Right cardiac atrium (tissue), 5 donors: ENCODE measurements at regions not wholly inside any gene's neighbourhood (a gene's known extent, or its start where the extent isn't known, plus 50 kb on each side); places are given as distances from the start of the nearest gene placed in this dataset.

ENCODE experiments used
- ATAC-seq, 2 donors: fragments of 200-7000 bp; cut with Tn5 transposase; one replicate each; pipeline versions ENCODE4 v1.8.0 to v1.9.1; 2020; ENCODE audit warnings: moderate library complexity in 2 of 2, mild to moderate bottlenecking in 1 of 2
- DNase-seq, 3 donors: peaks; one replicate each; pipeline ENCODE4 v3.0.0-alpha.2; 2020
- H3K27ac ChIP-seq: one replicate; pipeline ENCODE4 v1.5.1; 2013; ENCODE audit warnings: mild to moderate bottlenecking, low read length, control low read depth, moderate library complexity
- H3K27me3 ChIP-seq: one replicate; pipeline ENCODE4 v1.6.1; 2013; ENCODE audit not compliant: control insufficient read depth, insufficient read depth
- H3K4me1 ChIP-seq: one replicate; pipeline ENCODE4 v1.6.1; 2013; ENCODE audit warnings: low read length; ENCODE audit not compliant: control insufficient read depth, insufficient read depth
- H3K4me3 ChIP-seq: one replicate; pipeline ENCODE4 v1.5.1; 2013; ENCODE audit warnings: low read length, control low read depth
- H3K9me3 ChIP-seq: one replicate; pipeline ENCODE4 v1.6.1; 2013; ENCODE audit warnings: low read length; ENCODE audit not compliant: control insufficient read depth
- WGBS: extraction: QIAGEN DNeasy Blood & Tissue Kit; methylation state at CpG from one replicate; pipeline ENCODE4 v1.1.7; 2013; 5-methylcytosine and 5-hydroxymethylcytosine counted together
- intact Hi-C, 4 donors: fragments of 100-400 bp; cut with DNase I; formaldehyde crosslinking; loops; one replicate each; pipeline versions ENCODE4 v1.11.0 to v1.14.0; 2022 to 2023
- donor health status: healthy with polysubstance abuse.
- donor health status: DM: no; HTN: yes; CAD: no.
- donor health status: DM: no; HTN: no; CAD: no.
- donor health status: DM: no; HTN: yes; CAD: no; lungs with severe emphysema.
- donor health status: DM: yes; HTN: yes; CAD: no.

- no peak for DNase-seq
- no peaks in the 10 kb centered on the region for H3K27me3 ChIP-seq
- H3K4me1 ChIP-seq, result no peaks in the 10 kb centered on the region
- H3K27ac ChIP-seq, result no peak overlapping the region
- no peak for ATAC-seq
- H3K9me3 ChIP-seq, result no peaks in the 10 kb centered on the region
- no peak overlapping the region for H3K4me3 ChIP-seq
- intact Hi-C loops, result no loop called here
These were observed 1389.0 kb upstream of the IGFBP7 start for GRCh38 chr4:58499182-58499581.

GRCh38 chr4:58491620-58492019, 1381.4 kb upstream of the IGFBP7 start:
- Histone ChIP-seq H3K27ac (no peak overlapping the region), H3K27me3 (no peaks in the 10 kb centered on the region), H3K9me3 (no peaks in the 10 kb centered on the region), H3K4me3 (no peak overlapping the region), H3K4me1 (no peaks in the 10 kb centered on the region)
- ATAC-seq (no peak), DNase-seq (no peak)
- intact Hi-C loops, result no loop called here
- 81% methylated on average over 2 of the region's 2 CpGs for WGBS

- Histone ChIP-seq H3K4me1 (no peaks in the 10 kb centered on the region), H3K27me3 (no peaks in the 10 kb centered on the region), H3K9me3 (no peaks in the 10 kb centered on the region), H3K27ac (no peak overlapping the region), H3K4me3 (no peak overlapping the region)
- WGBS, result 72% methylated on average over 1 of the region's 1 CpG
- DNase-seq, result no peak
- intact Hi-C loops, result no loop called here
- no peak for ATAC-seq
These were observed 1367.8 kb upstream of the IGFBP7 start for GRCh38 chr4:58477950-58478349.

- no peaks in the 10 kb centered on the region for H3K27me3 ChIP-seq
- no peaks in the 10 kb centered on the region for H3K4me1 ChIP-seq
- H3K4me3 ChIP-seq, result no peak overlapping the region
- H3K27ac ChIP-seq, result no peak overlapping the region
- intact Hi-C loops, result no loop called here
- H3K9me3 ChIP-seq, result no peaks in the 10 kb centered on the region
- ATAC-seq (no peak), DNase-seq (no peak)
- 86% methylated on average over 3 of the region's 3 CpGs for WGBS
These were observed 1367.3 kb upstream of the IGFBP7 start for GRCh38 chr4:58477513-58477912.

- DNase-seq (no peak), ATAC-seq (no peak)
- Histone ChIP-seq H3K4me3 (no peak overlapping the region), H3K4me1 (no peaks in the 10 kb centered on the region), H3K27ac (no peak overlapping the region), H3K9me3 (no peaks in the 10 kb centered on the region), H3K27me3 (no peaks in the 10 kb centered on the region)
- intact Hi-C loops, result no loop called here
- 88% methylated on average over 2 of the region's 2 CpGs for WGBS
These were observed 1364.9 kb upstream of the IGFBP7 start for GRCh38 chr4:58475097-58475496.

- no peak overlapping the region for H3K4me3 ChIP-seq
- 93% methylated on average over 13 of the region's 13 CpGs for WGBS
- H3K9me3 ChIP-seq, result no peaks in the 10 kb centered on the region
- DNase-seq, result no peak
- ATAC-seq, result no peak
- no peak overlapping the region for H3K27ac ChIP-seq
- H3K4me1 ChIP-seq, result no peaks in the 10 kb centered on the region
- no peaks in the 10 kb centered on the region for H3K27me3 ChIP-seq
- intact Hi-C loops, result no loop called here
These were observed 1354.8 kb upstream of the IGFBP7 start for GRCh38 chr4:58465031-58465430.

GRCh38 chr4:58456727-58457384, 1346.7 kb upstream of the IGFBP7 start:
- intact Hi-C loops, result no loop called here
- H3K4me3 ChIP-seq, result no peak overlapping the region
- ATAC-seq (no peak), DNase-seq (peak in 2 of 3 donors; percentile 17 to 48)
- H3K27ac ChIP-seq, result no peak overlapping the region
- H3K4me1 ChIP-seq, result no peaks in the 10 kb centered on the region
- WGBS, result 95% methylated on average over 26 of the region's 26 CpGs
- H3K27me3 ChIP-seq, result no peaks in the 10 kb centered on the region
- no peaks in the 10 kb centered on the region for H3K9me3 ChIP-seq

GRCh38 chr4:58453956-58454355, 1343.8 kb upstream of the IGFBP7 start:
- 62% methylated on average over 6 of the region's 6 CpGs for WGBS
- no peak overlapping the region for H3K4me3 ChIP-seq

GRCh38 chr4:58451707-58452106, 1341.5 kb upstream of the IGFBP7 start:
- WGBS, result 76% methylated on average over 2 of the region's 2 CpGs
- no peak overlapping the region for H3K4me3 ChIP-seq
- intact Hi-C loops, result no loop called here
- no peaks in the 10 kb centered on the region for H3K9me3 ChIP-seq
- DNase-seq, result no peak
- ATAC-seq, result no peak
- H3K4me1 ChIP-seq, result no peaks in the 10 kb centered on the region
- no peak overlapping the region for H3K27ac ChIP-seq
- H3K27me3 ChIP-seq, result no peaks in the 10 kb centered on the region

More at GRCh38 chr4:58453956-58454355, 1343.8 kb upstream of the IGFBP7 start:
- Histone ChIP-seq H3K27me3 (no peaks in the 10 kb centered on the region), H3K27ac (no peak overlapping the region), H3K9me3 (no peaks in the 10 kb centered on the region), H3K4me1 (no peaks in the 10 kb centered on the region)
- no peak for ATAC-seq
- intact Hi-C loops, result no loop called here
- no peak for DNase-seq

- no peaks in the 10 kb centered on the region for H3K9me3 ChIP-seq
These were observed 1325.7 kb upstream of the IGFBP7 start for GRCh38 chr4:58435871-58436270.

GRCh38 chr4:58413849-58414248, 1303.7 kb upstream of the IGFBP7 start:
- ATAC-seq (no peak), DNase-seq (no peak)
- H3K4me3 ChIP-seq, result no peak overlapping the region
- no peaks in the 10 kb centered on the region for H3K27me3 ChIP-seq
- peaks cover 1% of the 10 kb centered on the region for H3K4me1 ChIP-seq
- intact Hi-C loops, result no loop called here
- H3K27ac ChIP-seq, result no peak overlapping the region
- no peaks in the 10 kb centered on the region for H3K9me3 ChIP-seq
- 74% methylated on average over 1 of the region's 1 CpG for WGBS

More at GRCh38 chr4:58435871-58436270, 1325.7 kb upstream of the IGFBP7 start:
- ATAC-seq (no peak), DNase-seq (no peak)
- Histone ChIP-seq H3K27ac (no peak overlapping the region), H3K4me1 (no peaks in the 10 kb centered on the region), H3K4me3 (no peak overlapping the region), H3K27me3 (no peaks in the 10 kb centered on the region)
- intact Hi-C loops, result no loop called here
- 98% methylated on average over 11 of the region's 11 CpGs for WGBS

- no peak for DNase-seq
- Histone ChIP-seq H3K9me3 (no peaks in the 10 kb centered on the region), H3K27ac (no peak overlapping the region), H3K4me1 (peaks cover 1% of the 10 kb centered on the region), H3K27me3 (no peaks in the 10 kb centered on the region), H3K4me3 (no peak overlapping the region)
- intact Hi-C loops, result no loop called here
- WGBS, result 77% methylated on average over 2 of the region's 2 CpGs
- no peak for ATAC-seq
These were observed 1301.7 kb upstream of the IGFBP7 start for GRCh38 chr4:58411904-58412303.
